K562 (cell line): ENCODE measurements at regions not wholly inside any gene's neighbourhood (a gene's known extent, or its start where the extent isn't known, plus 50 kb on each side); places are given as distances from the start of the nearest gene placed in this dataset.

ENCODE experiments used
- ATAC-seq: fragments of 200-7000 bp; cut with Tn5 transposase; 3 replicates; pipeline ENCODE4 v1.9.1; 2020; ENCODE audit warnings: moderate library complexity
- BruUV-seq: library from RNA; stranded (reverse); fragments of 400-500 nt; replicated peaks from 2 replicates; lab custom pipeline; 2021; lab: Mats Ljungman, UMichigan
- CTCF ChIA-PET: fragments of 300-600 bp; formaldehyde crosslinking; extraction: SDS; loops from one replicate; lab custom pipeline; 2021; ENCODE audit warnings: low intra/inter-chr PET ratio; lab: Yijun Ruan, JAX
- POLR2A ChIA-PET: fragments of 300-600, 350-650 bp; sonication (Branson Sonifier 250); formaldehyde crosslinking; extraction: SDS; loops from one replicate; lab custom pipeline; 2021; ENCODE audit warnings: antibody characterized with exemption, inconsistent platforms; lab: Yijun Ruan, JAX
- DNase-seq, 4 experiments: peaks; one replicate each; pipeline versions ENCODE4 v3.0.0 to v3.0.0-alpha.2; 2011 to 2018; ENCODE audit warnings: low spot score in 3 of 4, mixed read lengths in 3 of 4; ENCODE audit errors: extremely low read depth in 1 of 4
- FAIRE-seq: peaks from 2 replicates; lab custom pipeline; 2011; peaks lifted over from hg19 to GRCh38; lab: Jason Lieb, UNC
- H2AFZ ChIP-seq: 2 replicates; pipeline ENCODE4 v1.6.0; 2011; ENCODE audit warnings: low read depth, low read length, control low read depth, inconsistent platforms
- H3K27ac ChIP-seq: fragments of 200-600 bp; 3 replicates; pipeline ENCODE4 v1.8.0; 2011; ENCODE audit warnings: low read depth, mild to moderate bottlenecking, control low read depth, inconsistent platforms, low read length, moderate library complexity, mixed read lengths; ENCODE audit errors: extremely low read depth
- H3K27me3 ChIP-seq, 2 experiments: fragments of 300-600 bp in 1 of 2; 2 replicates in 1 of 2; 3 replicates in 1 of 2; pipeline versions ENCODE4 v1.6.0 to v1.8.0; 2011; ENCODE audit warnings: inconsistent platforms in 2 of 2, low read length in 2 of 2, mild to moderate bottlenecking in 1 of 2, mixed read lengths in 1 of 2, moderate library complexity in 1 of 2; ENCODE audit not compliant: control insufficient read depth in 2 of 2, insufficient read depth in 2 of 2
- H3K36me3 ChIP-seq: fragments of 300-600 bp; 3 replicates; pipeline ENCODE4 v1.8.0; 2011; ENCODE audit warnings: mild to moderate bottlenecking, low read length, inconsistent platforms; ENCODE audit not compliant: control insufficient read depth, insufficient read depth
- H3K4me1 ChIP-seq, 2 experiments: fragments of 200-600 bp in 1 of 2; replicated peaks in 1 of 2; 2 replicates in 1 of 2; 3 replicates in 1 of 2; pipeline versions ENCODE4 v1.5.1 to v1.8.0; 2011; ENCODE audit warnings: inconsistent platforms in 2 of 2, low read length in 2 of 2, mild to moderate bottlenecking in 1 of 2, mixed read lengths in 1 of 2, moderate library complexity in 1 of 2; ENCODE audit not compliant: control insufficient read depth in 2 of 2, insufficient read depth in 2 of 2
- H3K4me2 ChIP-seq: 2 replicates; pipeline ENCODE4 v1.6.1; 2011; ENCODE audit warnings: low read length, control low read depth, inconsistent platforms, mixed read lengths; ENCODE audit not compliant: insufficient read depth
- H3K4me3 ChIP-seq: fragments of 200-600 bp; sonication (generic), shearing (Covaris generic); 2 replicates; pipeline ENCODE4 v1.5.1; 2016; ENCODE audit warnings: control low read depth, inconsistent platforms
- H3K79me2 ChIP-seq: fragments of 200-600 bp; 3 replicates; pipeline ENCODE4 v1.8.0; 2011; ENCODE audit warnings: low read length, inconsistent platforms; ENCODE audit not compliant: control insufficient read depth, insufficient read depth
- H3K9ac ChIP-seq, 2 experiments: 2 replicates each; pipeline versions ENCODE4 v1.6.0 to v1.6.1; 2011; ENCODE audit warnings: low read depth in 2 of 2, low read length in 2 of 2, control low read depth in 1 of 2, inconsistent platforms in 1 of 2, mild to moderate bottlenecking in 1 of 2, mixed read lengths in 1 of 2; ENCODE audit not compliant: insufficient read depth in 1 of 2
- H3K9me1 ChIP-seq: one replicate; pipeline ENCODE4 v1.6.0; 2011; ENCODE audit warnings: inconsistent platforms, mild to moderate bottlenecking, low read length, moderate library complexity; ENCODE audit not compliant: control insufficient read depth, insufficient read depth
- H3K9me3 ChIP-seq: replicated peaks from 2 replicates; pipeline ENCODE4 v1.5.1; 2011; ENCODE audit warnings: low read depth, low read length, inconsistent platforms; ENCODE audit not compliant: control insufficient read depth, insufficient read depth
- H4K20me1 ChIP-seq: replicated peaks from 2 replicates; pipeline ENCODE4 v1.6.1; 2011; ENCODE audit warnings: low read length, inconsistent platforms, mixed read lengths; ENCODE audit not compliant: control insufficient read depth, insufficient read depth
- ARID2 ChIP-seq: fragments of 450-650 bp; IDR thresholded peaks from 2 replicates; pipeline ENCODE4 v1.6.1; 2017; ENCODE audit warnings: antibody characterized with exemption, mild to moderate bottlenecking
- CBX1 ChIP-seq: sonication (generic); IDR thresholded peaks from 2 replicates; pipeline ENCODE4 v1.6.1; 2016; ENCODE audit warnings: antibody characterized with exemption, low read depth, mild to moderate bottlenecking
- DACH1 ChIP-seq: fragments of 450-650 bp; IDR thresholded peaks from 2 replicates; pipeline ENCODE4 v1.6.1; 2018; ENCODE audit not compliant: partially characterized antibody
- FOXA3 ChIP-seq, 2 experiments: fragments of 450-650 bp in 1 of 2; sonication (generic) in 1 of 2; formaldehyde crosslinking; IDR thresholded peaks in 1 of 2; conservative IDR thresholded peaks in 1 of 2; 2 replicates each; pipeline versions ENCODE4 v1.4.0 to v1.8.0; 2020 to 2022; ENCODE audit warnings: mild to moderate bottlenecking in 2 of 2, missing genetic modification reagents in 1 of 2
- NFRKB ChIP-seq: fragments of 450-650 bp; IDR thresholded peaks from 2 replicates; pipeline ENCODE4 v1.6.1; 2016; ENCODE audit warnings: low read depth
- POLR3G ChIP-seq: IDR thresholded peaks from 2 replicates; pipeline ENCODE4 v1.6.1; 2011; ENCODE audit not compliant: insufficient read length, insufficient replicate concordance; ENCODE audit errors: extremely low read depth
- RB1 ChIP-seq: fragments of 450-650 bp; IDR thresholded peaks from 2 replicates; pipeline ENCODE4 v1.6.1; 2017; ENCODE audit warnings: low read depth, mild to moderate bottlenecking
- RFX7 ChIP-seq: fragments of 250-450 bp; sonication (Bioruptor Pico); IDR thresholded peaks from 2 replicates; pipeline ENCODE4 v1.5.1; 2021; ENCODE audit warnings: mild to moderate bottlenecking
- TAF7 ChIP-seq: fragments of 450-650 bp; IDR thresholded peaks from 2 replicates; pipeline ENCODE4 v1.6.1; 2016; ENCODE audit warnings: missing genetic modification characterization, missing compliant biosample characterization
- ZC3H11A ChIP-seq: IDR thresholded peaks from 2 replicates; pipeline ENCODE4 v1.6.1; 2012; ENCODE audit warnings: low read depth, low read length, improper control_type of control experiment
- in situ Hi-C: fragments of 300-500 bp; cut with MboI; formaldehyde crosslinking; loops from 4 replicates; pipeline ENCODE4 v1.15.0; 2018; ENCODE audit warnings: inconsistent platforms, mixed read lengths
- intact Hi-C: fragments of 100-400 bp; cut with micrococcal nuclease; formaldehyde crosslinking; loops from 2 replicates; pipeline ENCODE4 v1.14.2; 2022
- TF ChIP-seq, protein P1 (sequence below): IDR thresholded peaks from 3 replicates; pipeline ENCODE4 v1.6.1; 2011; ENCODE audit warnings: borderline replicate concordance, mild to moderate bottlenecking; ENCODE audit not compliant: insufficient read length, insufficient read depth
- TF ChIP-seq, protein P2 (sequence below), 3 experiments: fragments of 200-800 bp in 1 of 3; fragments of 250-450 bp in 1 of 3; fragments of 450-650 bp in 1 of 3; sonication (Bioruptor Pico) in 1 of 3; sonication (Bioruptor generic) in 1 of 3; formaldehyde crosslinking in 1 of 3; IDR thresholded peaks; 2 replicates each; pipeline versions ENCODE4 v1.6.1 to v1.8.0; 2016 to 2022; ENCODE audit warnings: mild to moderate bottlenecking in 2 of 3, missing genetic modification characterization in 2 of 3, missing compliant biosample characterization in 1 of 3, moderate library complexity in 1 of 3
- TF ChIP-seq, protein P3 (sequence below): sonication (generic); formaldehyde crosslinking; IDR thresholded peaks from 2 replicates; pipeline ENCODE4 v1.8.1; 2023; ENCODE audit warnings: mild to moderate bottlenecking, missing genetic modification reagents, moderate library complexity
- TF ChIP-seq, protein P4 (sequence below), 2 experiments: IDR thresholded peaks; 2 replicates each; pipeline ENCODE4 v1.6.1; 2011; ENCODE audit warnings: borderline replicate concordance in 1 of 2, control low read depth in 1 of 2, low read depth in 1 of 2, low read length in 1 of 2, mild to moderate bottlenecking in 1 of 2, mixed read lengths in 1 of 2, moderate library complexity in 1 of 2; ENCODE audit not compliant: insufficient read depth in 1 of 2, insufficient read length in 1 of 2, poor library complexity in 1 of 2, severe bottlenecking in 1 of 2; ENCODE audit errors: extremely low read depth in 1 of 2
- TF ChIP-seq, protein P5 (sequence below): fragments of 450-650 bp; IDR thresholded peaks from 2 replicates; pipeline ENCODE4 v1.6.1; 2017; ENCODE audit warnings: mild to moderate bottlenecking, moderate library complexity

DNA sequence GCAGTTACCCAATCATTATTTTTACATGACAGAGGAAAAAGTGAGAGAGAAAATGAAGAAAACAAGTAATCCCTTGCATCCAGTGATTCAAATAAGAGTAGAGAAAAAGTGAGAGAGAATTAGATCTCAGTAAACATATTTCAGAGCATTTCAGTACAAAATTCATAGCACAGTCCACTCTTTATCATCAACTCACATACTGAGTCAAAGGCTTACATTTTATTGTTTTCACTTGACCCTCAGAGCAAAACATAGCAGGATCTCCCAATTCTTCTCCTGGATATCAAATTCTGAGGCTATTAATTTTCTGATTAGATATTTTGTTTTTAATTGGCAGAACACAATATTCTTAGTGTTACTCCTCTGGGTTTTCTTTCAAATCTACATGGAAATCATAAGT, 1568.3 kb upstream of the PRR20A start:
- H3K36me3 ChIP-seq, result no peaks in the 10 kb centered on the region
- H3K9me3 ChIP-seq, result no peaks in the 10 kb centered on the region
- DNase-seq (no peak), ATAC-seq (no peak), FAIRE-seq (no peak)
- H3K9me1 ChIP-seq, result no peaks in the 10 kb centered on the region
- H3K4me2 ChIP-seq, result no peak overlapping the region
- no peak overlapping the region for H2AFZ ChIP-seq
- POLR2A ChIA-PET, result no interaction called here
- CTCF ChIA-PET, result no interaction called here
- H3K27me3 ChIP-seq, result no peaks in the 10 kb centered on the region
- H3K4me3 ChIP-seq, result no peak overlapping the region
- no TSS peak for BruUV-seq
- H4K20me1 ChIP-seq, result no peaks in the 10 kb centered on the region
- in situ Hi-C loops, result no loop called here
- H3K9ac ChIP-seq, result no peak overlapping the region
- H3K27ac ChIP-seq, result no peak overlapping the region
- intact Hi-C loops, result no loop called here
- no peaks in the 10 kb centered on the region for H3K4me1 ChIP-seq
- H3K79me2 ChIP-seq, result no peaks in the 10 kb centered on the region
- TF ChIP-seq FOXA3 (CRISPR knock-in tag; conservative IDR thresholded peaks at IDR 0.05 in 1 of 2, IDR thresholded peaks at IDR 0.05 in 1 of 2) (no peak), POLR3G (no peak), RB1 (no peak), TAF7 (tag) (no peak), ZC3H11A (no peak), RFX7 (no peak), NFRKB (no peak), CBX1 (no peak), DACH1 (no peak), ARID2 (no peak)
- TF ChIP-seq, protein P1, sequence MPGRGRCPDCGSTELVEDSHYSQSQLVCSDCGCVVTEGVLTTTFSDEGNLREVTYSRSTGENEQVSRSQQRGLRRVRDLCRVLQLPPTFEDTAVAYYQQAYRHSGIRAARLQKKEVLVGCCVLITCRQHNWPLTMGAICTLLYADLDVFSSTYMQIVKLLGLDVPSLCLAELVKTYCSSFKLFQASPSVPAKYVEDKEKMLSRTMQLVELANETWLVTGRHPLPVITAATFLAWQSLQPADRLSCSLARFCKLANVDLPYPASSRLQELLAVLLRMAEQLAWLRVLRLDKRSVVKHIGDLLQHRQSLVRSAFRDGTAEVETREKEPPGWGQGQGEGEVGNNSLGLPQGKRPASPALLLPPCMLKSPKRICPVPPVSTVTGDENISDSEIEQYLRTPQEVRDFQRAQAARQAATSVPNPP, result no peak
- TF ChIP-seq, protein P2, sequence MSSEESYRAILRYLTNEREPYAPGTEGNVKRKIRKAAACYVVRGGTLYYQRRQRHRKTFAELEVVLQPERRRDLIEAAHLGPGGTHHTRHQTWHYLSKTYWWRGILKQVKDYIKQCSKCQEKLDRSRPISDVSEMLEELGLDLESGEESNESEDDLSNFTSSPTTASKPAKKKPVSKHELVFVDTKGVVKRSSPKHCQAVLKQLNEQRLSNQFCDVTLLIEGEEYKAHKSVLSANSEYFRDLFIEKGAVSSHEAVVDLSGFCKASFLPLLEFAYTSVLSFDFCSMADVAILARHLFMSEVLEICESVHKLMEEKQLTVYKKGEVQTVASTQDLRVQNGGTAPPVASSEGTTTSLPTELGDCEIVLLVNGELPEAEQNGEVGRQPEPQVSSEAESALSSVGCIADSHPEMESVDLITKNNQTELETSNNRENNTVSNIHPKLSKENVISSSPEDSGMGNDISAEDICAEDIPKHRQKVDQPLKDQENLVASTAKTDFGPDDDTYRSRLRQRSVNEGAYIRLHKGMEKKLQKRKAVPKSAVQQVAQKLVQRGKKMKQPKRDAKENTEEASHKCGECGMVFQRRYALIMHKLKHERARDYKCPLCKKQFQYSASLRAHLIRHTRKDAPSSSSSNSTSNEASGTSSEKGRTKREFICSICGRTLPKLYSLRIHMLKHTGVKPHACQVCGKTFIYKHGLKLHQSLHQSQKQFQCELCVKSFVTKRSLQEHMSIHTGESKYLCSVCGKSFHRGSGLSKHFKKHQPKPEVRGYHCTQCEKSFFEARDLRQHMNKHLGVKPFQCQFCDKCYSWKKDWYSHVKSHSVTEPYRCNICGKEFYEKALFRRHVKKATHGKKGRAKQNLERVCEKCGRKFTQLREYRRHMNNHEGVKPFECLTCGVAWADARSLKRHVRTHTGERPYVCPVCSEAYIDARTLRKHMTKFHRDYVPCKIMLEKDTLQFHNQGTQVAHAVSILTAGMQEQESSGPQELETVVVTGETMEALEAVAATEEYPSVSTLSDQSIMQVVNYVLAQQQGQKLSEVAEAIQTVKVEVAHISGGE (CRISPR knock-in tag; IDR thresholded peaks at IDR 0.05), result no peak
- TF ChIP-seq, protein P3, sequence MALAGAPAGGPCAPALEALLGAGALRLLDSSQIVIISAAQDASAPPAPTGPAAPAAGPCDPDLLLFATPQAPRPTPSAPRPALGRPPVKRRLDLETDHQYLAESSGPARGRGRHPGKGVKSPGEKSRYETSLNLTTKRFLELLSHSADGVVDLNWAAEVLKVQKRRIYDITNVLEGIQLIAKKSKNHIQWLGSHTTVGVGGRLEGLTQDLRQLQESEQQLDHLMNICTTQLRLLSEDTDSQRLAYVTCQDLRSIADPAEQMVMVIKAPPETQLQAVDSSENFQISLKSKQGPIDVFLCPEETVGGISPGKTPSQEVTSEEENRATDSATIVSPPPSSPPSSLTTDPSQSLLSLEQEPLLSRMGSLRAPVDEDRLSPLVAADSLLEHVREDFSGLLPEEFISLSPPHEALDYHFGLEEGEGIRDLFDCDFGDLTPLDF (CRISPR knock-in tag), result no peak
- TF ChIP-seq, protein P4, sequence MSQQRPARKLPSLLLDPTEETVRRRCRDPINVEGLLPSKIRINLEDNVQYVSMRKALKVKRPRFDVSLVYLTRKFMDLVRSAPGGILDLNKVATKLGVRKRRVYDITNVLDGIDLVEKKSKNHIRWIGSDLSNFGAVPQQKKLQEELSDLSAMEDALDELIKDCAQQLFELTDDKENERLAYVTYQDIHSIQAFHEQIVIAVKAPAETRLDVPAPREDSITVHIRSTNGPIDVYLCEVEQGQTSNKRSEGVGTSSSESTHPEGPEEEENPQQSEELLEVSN (IDR thresholded peaks at IDR 0.05; ENCODE audit: borderline replicate concordance in 1 of 2, extremely low read depth in 1 of 2, insufficient read depth in 1 of 2, insufficient read length in 1 of 2, low read depth in 1 of 2, low read length in 1 of 2, poor library complexity in 1 of 2, severe bottlenecking in 1 of 2), result no peak
- TF ChIP-seq, protein P5, sequence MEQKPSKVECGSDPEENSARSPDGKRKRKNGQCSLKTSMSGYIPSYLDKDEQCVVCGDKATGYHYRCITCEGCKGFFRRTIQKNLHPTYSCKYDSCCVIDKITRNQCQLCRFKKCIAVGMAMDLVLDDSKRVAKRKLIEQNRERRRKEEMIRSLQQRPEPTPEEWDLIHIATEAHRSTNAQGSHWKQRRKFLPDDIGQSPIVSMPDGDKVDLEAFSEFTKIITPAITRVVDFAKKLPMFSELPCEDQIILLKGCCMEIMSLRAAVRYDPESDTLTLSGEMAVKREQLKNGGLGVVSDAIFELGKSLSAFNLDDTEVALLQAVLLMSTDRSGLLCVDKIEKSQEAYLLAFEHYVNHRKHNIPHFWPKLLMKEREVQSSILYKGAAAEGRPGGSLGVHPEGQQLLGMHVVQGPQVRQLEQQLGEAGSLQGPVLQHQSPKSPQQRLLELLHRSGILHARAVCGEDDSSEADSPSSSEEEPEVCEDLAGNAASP, result no peak
